Neural cell (in vitro differentiated cells): ENCODE measurements at regions not wholly inside any gene's neighbourhood (a gene's known extent, or its start where the extent isn't known, plus 50 kb on each side); places are given as distances from the start of the nearest gene placed in this dataset.

Experiments
- H2AFZ ChIP-seq: fragments of 200-600, 300-800 bp; sonication (generic), shearing (Covaris generic); 2 replicates; pipeline ENCODE4 v1.6.0; 2014; ENCODE audit warnings: low read depth, mild to moderate bottlenecking, antibody characterized with exemption, low read length, moderate library complexity
- H3F3A ChIP-seq: fragments of 200-600 bp; shearing (Covaris generic); 2 replicates; pipeline ENCODE4 v1.6.1; 2016; ENCODE audit warnings: mild to moderate bottlenecking, moderate library complexity, mixed read lengths, antibody characterized with exemption, low read length; ENCODE audit not compliant: insufficient read depth, poor library complexity, severe bottlenecking
- H3K27ac ChIP-seq: fragments of 200-600, 300-800 bp; sonication (generic), shearing (Covaris generic); 2 replicates; pipeline ENCODE4 v1.5.1; 2014; ENCODE audit warnings: mild to moderate bottlenecking, low read length, moderate library complexity
- H3K27me3 ChIP-seq: fragments of 300-800, 200-600 bp; sonication (generic), shearing (Covaris generic); 2 replicates; pipeline ENCODE4 v1.6.0; 2014; ENCODE audit warnings: mild to moderate bottlenecking, low read depth, low read length, moderate library complexity; ENCODE audit not compliant: insufficient read depth
- H3K36me3 ChIP-seq: fragments of 300-800, 200-600 bp; sonication (generic), shearing (Covaris generic); 2 replicates; pipeline ENCODE4 v1.5.1; 2014; ENCODE audit warnings: mild to moderate bottlenecking, antibody characterized with exemption, low read length, moderate library complexity; ENCODE audit not compliant: insufficient read depth
- H3K4me2 ChIP-seq: fragments of 300-800, 200-600 bp; sonication (generic), shearing (Covaris generic); 2 replicates; pipeline ENCODE4 v1.6.0; 2014; ENCODE audit warnings: mild to moderate bottlenecking, low read length
- H3K4me3 ChIP-seq: fragments of 300-800, 200-600 bp; sonication (generic), shearing (Covaris generic); 2 replicates; pipeline ENCODE4 v1.5.1; 2014; ENCODE audit warnings: mild to moderate bottlenecking, low read length, moderate library complexity
- H3K79me2 ChIP-seq: fragments of 200-600 bp; shearing (Covaris generic); replicated peaks from 2 replicates; pipeline ENCODE4 v1.6.0; 2014; ENCODE audit warnings: mild to moderate bottlenecking, low read length, moderate library complexity; ENCODE audit not compliant: insufficient read depth
- H3K9ac ChIP-seq: fragments of 300-800, 200-600 bp; sonication (generic), shearing (Covaris generic); 2 replicates; pipeline ENCODE4 v1.6.1; 2016; ENCODE audit warnings: mild to moderate bottlenecking, low read length, mixed read lengths
- H3K9me2 ChIP-seq: fragments of 200-600 bp; shearing (Covaris generic); 2 replicates; pipeline ENCODE4 v1.6.1; 2016; ENCODE audit warnings: mild to moderate bottlenecking, low read length, mixed read lengths; ENCODE audit not compliant: insufficient read depth
- H3K9me3 ChIP-seq: fragments of 200-600, 300-800 bp; sonication (generic), shearing (Covaris generic); 2 replicates; pipeline ENCODE4 v1.6.1; 2016; ENCODE audit warnings: mild to moderate bottlenecking, mixed run types, low read length, moderate library complexity, mixed read lengths
- H4K20me1 ChIP-seq: fragments of 200-600 bp; shearing (Covaris generic); 2 replicates; pipeline ENCODE4 v1.6.1; 2016; ENCODE audit warnings: mild to moderate bottlenecking, mixed run types; ENCODE audit not compliant: insufficient read depth
- CTCF ChIP-seq: fragments of 450-650 bp; IDR thresholded peaks from 2 replicates; pipeline ENCODE4 v1.5.1; 2014; ENCODE audit warnings: antibody characterized with exemption, mild to moderate bottlenecking, moderate library complexity; ENCODE audit not compliant: poor library complexity, severe bottlenecking
- EP300 ChIP-seq: fragments of 450-650 bp; conservative IDR thresholded peaks from 2 replicates; pipeline ENCODE4 v1.6.1; 2014; ENCODE audit warnings: antibody characterized with exemption, mild to moderate bottlenecking, moderate library complexity; ENCODE audit not compliant: poor library complexity, severe bottlenecking
- EZH2 ChIP-seq: fragments of 200-600, 300-800 bp; shearing (Covaris generic), sonication (generic); IDR thresholded peaks from 2 replicates; pipeline ENCODE4 v1.6.1; 2014; ENCODE audit warnings: antibody characterized with exemption, low read length, borderline replicate concordance, mild to moderate bottlenecking; ENCODE audit not compliant: insufficient read depth, poor library complexity, severe bottlenecking
- MXI1 ChIP-seq: fragments of 450-650 bp; conservative IDR thresholded peaks from 2 replicates; pipeline ENCODE4 v1.6.1; 2014; ENCODE audit warnings: antibody characterized with exemption, mild to moderate bottlenecking; ENCODE audit not compliant: poor library complexity, severe bottlenecking
- POLR2AphosphoS5 ChIP-seq: IDR thresholded peaks from 2 replicates; pipeline ENCODE4 v1.6.1; 2012
- RAD21 ChIP-seq: fragments of 450-650 bp; conservative IDR thresholded peaks from 2 replicates; pipeline ENCODE4 v1.6.1; 2014; ENCODE audit warnings: antibody characterized with exemption, mild to moderate bottlenecking, moderate library complexity
- REST ChIP-seq: IDR thresholded peaks from 2 replicates; pipeline ENCODE4 v1.6.1; 2012; ENCODE audit warnings: borderline replicate concordance
- SMC3 ChIP-seq: fragments of 450-650 bp; conservative IDR thresholded peaks from 2 replicates; pipeline ENCODE4 v1.6.1; 2014; ENCODE audit warnings: antibody characterized with exemption, mild to moderate bottlenecking, moderate library complexity; ENCODE audit not compliant: poor library complexity
- TAF1 ChIP-seq: IDR thresholded peaks from 2 replicates; pipeline ENCODE4 v1.6.1; 2012; ENCODE audit warnings: low read depth

GRCh38 chr4:34200535-34200934, 2043.8 kb downstream of the ARAP2 start:
- H3K9me3 ChIP-seq = no peaks in the 10 kb centered on the region
- H3K27ac ChIP-seq = no peak overlapping the region
- H3K9me2 ChIP-seq = no peaks in the 10 kb centered on the region
- H2AFZ ChIP-seq = no peak overlapping the region
- no peaks in the 10 kb centered on the region for H4K20me1 ChIP-seq
- no peaks in the 10 kb centered on the region for H3K27me3 ChIP-seq
- H3K4me3 ChIP-seq = no peak overlapping the region
- TF ChIP-seq MXI1 (no peak), TAF1 (no peak), EP300 (no peak), CTCF (no peak), REST (no peak), POLR2AphosphoS5 (no peak), EZH2 (no peak), SMC3 (no peak), RAD21 (no peak)
- H3K36me3 ChIP-seq = no peaks in the 10 kb centered on the region
- no peak overlapping the region for H3K9ac ChIP-seq
- H3F3A ChIP-seq = no peaks in the 10 kb centered on the region
- H3K4me2 ChIP-seq = no peak overlapping the region
- H3K79me2 ChIP-seq = no peaks in the 10 kb centered on the region

GRCh38 chr4:34202154-34202553, 2042.2 kb downstream of the ARAP2 start:
- Histone ChIP-seq H3K27me3 (no peaks in the 10 kb centered on the region), H3K79me2 (no peaks in the 10 kb centered on the region), H3K27ac (no peak overlapping the region), H4K20me1 (no peaks in the 10 kb centered on the region), H3K36me3 (no peaks in the 10 kb centered on the region), H3K9me2 (no peaks in the 10 kb centered on the region), H3K4me3 (no peak overlapping the region), H2AFZ (no peak overlapping the region), H3F3A (no peaks in the 10 kb centered on the region), H3K9me3 (peaks cover 5% of the 10 kb centered on the region), H3K4me2 (no peak overlapping the region), H3K9ac (no peak overlapping the region)
- TF ChIP-seq RAD21 (no peak), CTCF (no peak), EP300 (no peak), EZH2 (no peak), MXI1 (no peak), SMC3 (no peak), POLR2AphosphoS5 (no peak), TAF1 (no peak), REST (no peak)
